Right ventricle myocardium superior (tissue), 1 donor: ENCODE measurements at regions not wholly inside any gene's neighbourhood (a gene's known extent, or its start where the extent isn't known, plus 50 kb on each side); places are given as distances from the start of the nearest gene placed in this dataset.
"Not testable (repeated sequence)": the region's sequence is repeated elsewhere in the genome, so short reads cannot be mapped to it uniquely, and the experiment has no call there.

ENCODE experiments used
- ATAC-seq: fragments of 200-7000 bp; cut with Tn5 transposase; one replicate; pipeline ENCODE4 v1.9.1; 2020; ENCODE audit warnings: mild to moderate bottlenecking; ENCODE audit not compliant: poor library complexity
- DNase-seq: peaks from one replicate; pipeline ENCODE4 v3.0.0-alpha.2; 2020
- intact Hi-C: fragments of 100-400 bp; cut with DNase I; formaldehyde crosslinking; loops from one replicate; pipeline ENCODE4 v1.11.2; 2022
- donor health status: DM: no; HTN: yes; CAD: no; lungs with severe emphysema.

GRCh38 chr2:241993386-241994005, 124.0 kb downstream of the RTP5 start:
- DNase-seq (no peak), ATAC-seq (no peak)
- intact Hi-C loops, result no loop called here

GRCh38 chr2:241994086-241994485, 124.6 kb downstream of the RTP5 start:
- intact Hi-C loops, result no loop called here
- no peak for ATAC-seq

GRCh38 chr2:241994556-241995213, 125.2 kb downstream of the RTP5 start:
- DNase-seq (no peak), ATAC-seq (no peak)
- intact Hi-C loops, result no loop called here

More at GRCh38 chr2:241994086-241994485, 124.6 kb downstream of the RTP5 start:
- DNase-seq, result no peak

- DNase-seq, result no peak
- intact Hi-C loops, result no loop called here
- no peak for ATAC-seq
Measured at GRCh38 chr2:241996100-241996499, 126.6 kb downstream of the RTP5 start.

- no peak for ATAC-seq
- no peak for DNase-seq
- intact Hi-C loops, result no loop called here
Measured at GRCh38 chr2:241997017-241997416, 127.5 kb downstream of the RTP5 start.

GRCh38 chr2:241999184-241999583, 129.7 kb downstream of the RTP5 start:
- no peak for DNase-seq
- intact Hi-C loops, result no loop called here
- ATAC-seq, result no peak

- ATAC-seq, result no peak
- intact Hi-C loops, result no loop called here
- no peak for DNase-seq
Measured at GRCh38 chr2:242001853-242002252, 132.3 kb downstream of the RTP5 start.

GRCh38 chr2:242002944-242003343, 133.4 kb downstream of the RTP5 start:
- DNase-seq, result no peak
- ATAC-seq, result no peak
- intact Hi-C loops, result no loop called here

GRCh38 chr2:242004223-242004901, 134.8 kb downstream of the RTP5 start:
- intact Hi-C loops, result no loop called here
- ATAC-seq, result no peak
- no peak for DNase-seq

- intact Hi-C loops, result no loop called here
- DNase-seq, result no peak
- no peak for ATAC-seq
Measured at GRCh38 chr2:242004902-242005230, 135.3 kb downstream of the RTP5 start.

GRCh38 chr2:242006091-242006634, 136.6 kb downstream of the RTP5 start:
- DNase-seq, ATAC-seq, intact Hi-C loops: not testable (repeated sequence)

- ATAC-seq, DNase-seq, intact Hi-C loops: not testable (repeated sequence)
Measured at GRCh38 chr2:242008908-242009307, 139.4 kb downstream of the RTP5 start.

- ATAC-seq, intact Hi-C loops, DNase-seq: not testable (repeated sequence)
Measured at GRCh38 chr2:242009846-242010245, 140.3 kb downstream of the RTP5 start.

GRCh38 chr2:242010252-242011166, 141.0 kb downstream of the RTP5 start:
- ATAC-seq, DNase-seq, intact Hi-C loops: not testable (repeated sequence)

GRCh38 chr2:242011167-242011513, 141.6 kb downstream of the RTP5 start:
- DNase-seq, result no peak
- intact Hi-C loops, result no loop called here
- ATAC-seq, result no peak

- DNase-seq, result no peak
- intact Hi-C loops, result no loop called here
Measured at GRCh38 chr2:242011516-242011915, 142.0 kb downstream of the RTP5 start.

GRCh38 chr2:242011991-242012764, 142.6 kb downstream of the RTP5 start:
- intact Hi-C loops, result no loop called here
- no peak for ATAC-seq
- DNase-seq, result no peak

More at GRCh38 chr2:242011516-242011915, 142.0 kb downstream of the RTP5 start:
- ATAC-seq, result no peak
